GM19438 (cell line): ENCODE measurements at regions not wholly inside any gene's neighbourhood (a gene's known extent, or its start where the extent isn't known, plus 50 kb on each side); places are given as distances from the start of the nearest gene placed in this dataset.
A peak's percentile ranks its signal among the peaks of the same experiment; 100 is the strongest.

Experiments used
- ATAC-seq: cut with Tn5 transposase; IDR thresholded peaks from one replicate; pipeline ENCODE4 v1.9.1; 2021; ENCODE audit warnings: low read depth; ENCODE audit not compliant: unreplicated experiment

DNA sequence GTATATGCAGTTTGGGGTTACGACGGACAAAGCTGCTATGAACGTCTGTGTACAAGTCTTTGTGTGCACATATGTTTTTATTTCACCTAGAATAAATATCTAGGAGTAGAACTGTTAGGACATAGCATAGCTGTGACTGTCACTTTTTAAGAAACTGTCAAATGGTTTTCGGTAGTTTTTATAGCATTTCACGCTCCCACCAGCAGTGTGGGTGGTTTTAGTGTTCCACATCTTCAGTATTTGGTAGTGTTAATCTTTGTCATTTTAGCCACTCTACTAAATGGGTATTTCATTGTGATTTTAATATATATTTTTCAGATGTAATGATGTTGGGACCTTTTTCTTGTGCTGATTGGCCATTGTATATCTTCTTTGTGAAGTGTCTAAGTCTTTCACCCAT lies 109.1 kb upstream of the BCAT1 start:
- ATAC-seq = no peak

- ATAC-seq = no peak
These were observed 107.7 kb upstream of the BCAT1 start for GRCh38 chr12:25056486-25057130.

GRCh38 chr12:25056011-25056410 lies 107.1 kb upstream of the BCAT1 start:
- no peak for ATAC-seq

GRCh38 chr12:25054783-25055144 lies 105.9 kb upstream of the BCAT1 start:
- no peak for ATAC-seq

- ATAC-seq = no peak
These were observed 105.3 kb upstream of the BCAT1 start for GRCh38 chr12:25054076-25054782.

DNA sequence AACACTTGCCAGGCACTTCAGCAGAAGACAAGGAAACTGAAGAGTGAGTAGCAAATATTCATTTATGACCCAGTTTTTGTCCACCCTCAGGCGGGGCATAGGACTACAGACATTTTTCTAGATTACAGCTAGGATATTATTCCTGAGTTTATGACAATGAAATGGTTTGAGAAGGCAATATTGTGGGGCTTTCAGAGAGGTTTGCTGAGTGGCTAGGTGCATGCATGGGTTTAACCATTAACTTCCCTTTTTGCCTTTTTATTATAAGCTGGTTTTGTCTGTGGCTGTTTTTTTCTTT lies 104.0 kb upstream of the BCAT1 start:
- no peak for ATAC-seq

DNA sequence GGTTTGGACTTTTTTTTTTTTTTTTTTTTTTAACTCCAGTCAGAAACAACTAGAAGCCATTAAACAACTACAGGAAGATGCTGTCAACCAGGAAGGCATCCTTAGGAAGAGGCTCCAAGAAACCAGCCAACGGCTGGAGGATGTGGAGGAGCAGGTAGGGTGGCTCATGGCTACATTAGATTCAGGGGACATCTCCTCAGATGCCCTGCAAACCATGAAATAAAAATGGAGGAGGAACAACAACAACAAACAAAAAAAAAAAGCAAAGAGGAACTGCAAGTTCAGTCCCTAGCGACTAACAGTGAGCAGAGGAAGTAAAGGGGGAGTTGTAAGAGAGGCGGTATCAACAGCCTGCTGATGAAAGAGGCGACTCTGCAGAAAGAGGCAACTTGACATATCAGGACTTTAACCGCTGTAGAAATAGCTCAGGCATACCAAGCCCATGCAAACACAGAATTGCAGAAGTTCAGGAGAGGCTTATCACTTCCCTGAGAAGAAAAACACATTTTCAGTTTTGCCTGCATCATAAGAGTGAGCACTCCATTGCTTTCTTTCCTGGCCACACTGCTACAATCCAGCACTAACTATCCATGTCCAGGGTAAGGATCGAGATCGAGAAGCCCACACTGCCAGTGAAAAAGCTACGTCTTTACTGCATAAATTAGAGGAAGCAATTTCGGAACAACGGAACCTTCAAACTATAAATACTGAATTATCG lies 103.5 kb upstream of the BCAT1 start:
- peak; percentile 68 for ATAC-seq

DNA sequence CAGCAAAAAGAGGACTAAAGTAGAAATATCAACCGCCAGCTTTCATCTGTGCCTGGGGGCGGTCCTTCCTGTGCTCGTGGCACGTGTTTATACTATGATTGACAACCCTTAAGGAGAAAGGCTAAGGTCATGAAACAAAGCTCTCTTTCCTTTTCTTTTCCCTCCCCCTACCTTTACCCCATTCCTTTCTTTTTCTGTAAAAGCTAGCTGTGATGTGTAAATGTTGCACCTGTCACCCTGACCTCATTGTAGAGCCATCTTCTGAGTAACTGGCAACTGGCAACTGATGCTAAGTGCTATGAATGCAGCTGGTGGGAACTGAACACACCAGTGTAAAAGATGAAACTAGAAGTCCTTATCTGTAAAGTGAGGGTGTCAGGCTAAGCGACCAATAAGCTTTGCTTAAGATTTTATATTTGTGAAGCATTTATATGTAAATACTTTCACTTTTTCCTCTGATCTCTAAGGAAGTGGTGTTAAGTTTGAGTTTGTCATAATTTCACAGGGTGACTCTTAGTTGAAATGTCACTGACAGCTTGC lies 102.8 kb upstream of the BCAT1 start:
- ATAC-seq = peak; percentile 43

GRCh38 chr12:25051171-25051570 lies 102.3 kb upstream of the BCAT1 start:
- ATAC-seq = no peak

DNA sequence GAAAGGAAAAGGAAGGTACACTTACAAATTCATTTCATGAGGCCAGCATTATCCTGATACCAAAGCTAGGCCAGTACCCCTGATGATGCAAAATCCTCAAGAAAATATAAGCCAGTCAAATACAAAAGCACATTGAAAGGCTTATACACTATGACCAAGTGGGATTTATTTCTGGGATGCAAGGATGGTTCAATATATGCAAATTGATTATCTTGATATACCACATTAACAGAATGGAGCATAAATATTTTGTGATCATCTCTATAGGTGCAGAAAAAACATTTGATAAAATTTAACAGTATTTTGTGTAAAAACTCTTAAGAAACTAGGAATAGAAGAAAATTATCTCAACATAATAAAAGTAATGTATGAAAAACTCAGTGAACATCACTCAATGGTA lies 97.0 kb upstream of the BCAT1 start:
- no peak for ATAC-seq

DNA sequence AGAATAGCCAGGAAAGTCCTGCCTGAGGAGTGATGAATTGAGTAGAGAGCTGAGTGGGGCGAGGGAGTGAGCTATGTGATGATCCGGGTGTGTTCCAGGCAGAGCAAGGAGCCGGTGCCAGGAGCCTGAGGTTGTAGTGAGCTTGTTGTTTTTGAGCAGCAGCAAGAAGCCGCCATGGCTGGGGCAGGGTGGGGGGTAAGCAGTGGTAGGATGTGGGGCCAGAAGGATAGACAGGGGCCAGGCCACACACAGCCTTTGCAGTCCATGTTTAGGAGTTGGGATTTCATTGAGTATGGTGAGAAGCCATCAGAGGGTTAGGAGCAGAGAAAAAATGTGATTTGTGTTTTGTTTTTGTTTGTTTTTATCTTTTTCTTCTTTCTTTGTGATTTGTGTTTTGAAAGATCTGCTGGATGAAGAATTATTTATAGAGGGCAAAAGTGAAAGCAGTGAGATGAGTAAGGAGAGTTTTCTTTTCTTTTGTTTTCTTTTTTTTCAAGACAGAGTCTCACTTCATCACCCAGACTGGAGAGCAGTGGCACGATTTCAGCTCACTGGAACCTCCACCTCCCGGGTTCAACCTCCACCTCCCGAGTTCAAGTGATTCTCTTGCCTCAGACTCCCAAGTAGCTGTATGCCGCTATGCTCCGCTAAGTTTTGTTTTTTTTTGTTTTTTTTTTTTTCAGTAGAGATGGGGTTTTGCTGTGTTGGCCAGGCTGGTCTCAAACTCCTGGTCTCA lies 92.3 kb upstream of the BCAT1 start:
- ATAC-seq = peak; percentile 60

DNA sequence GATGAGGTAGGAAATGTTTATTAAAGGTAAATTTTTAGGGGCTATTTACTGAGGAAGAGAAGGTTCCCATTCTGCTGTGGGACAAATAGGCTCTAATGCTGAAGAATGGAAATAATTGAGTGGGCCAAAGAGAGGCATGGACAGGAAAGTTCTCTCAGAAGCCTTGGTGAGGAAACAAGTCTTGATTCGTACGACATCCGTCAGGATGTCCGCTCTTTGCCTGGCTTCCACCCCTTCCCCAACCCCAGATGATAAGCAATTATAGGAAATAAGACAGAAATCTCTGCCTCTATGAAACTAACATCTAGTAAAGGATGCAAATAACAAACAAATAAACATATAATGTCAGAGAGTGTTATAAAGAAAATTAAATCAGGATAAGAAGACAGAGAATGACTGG lies 91.7 kb upstream of the BCAT1 start:
- no peak for ATAC-seq

DNA sequence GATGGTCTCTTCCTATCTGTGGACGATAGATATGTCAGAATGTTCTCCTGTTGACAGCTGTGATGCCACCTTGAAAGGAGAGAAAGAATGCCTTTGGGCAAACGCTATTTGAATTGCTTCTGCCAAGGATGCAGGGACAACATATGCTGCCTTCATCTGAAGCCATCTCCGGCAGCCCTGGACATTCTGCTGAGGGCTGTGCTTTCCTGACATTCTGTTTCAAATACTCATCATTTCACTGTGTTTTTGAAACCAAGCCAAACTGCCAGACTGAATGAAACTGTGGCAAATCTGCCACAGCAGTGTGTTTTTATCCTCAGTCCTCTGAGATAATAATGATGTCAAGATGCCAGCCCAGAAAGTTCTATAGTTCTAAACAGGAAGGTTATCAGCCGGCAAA lies 85.8 kb upstream of the BCAT1 start:
- ATAC-seq = no peak

GRCh38 chr12:25025951-25026490 lies 77.1 kb upstream of the BCAT1 start:
- ATAC-seq = no peak

DNA sequence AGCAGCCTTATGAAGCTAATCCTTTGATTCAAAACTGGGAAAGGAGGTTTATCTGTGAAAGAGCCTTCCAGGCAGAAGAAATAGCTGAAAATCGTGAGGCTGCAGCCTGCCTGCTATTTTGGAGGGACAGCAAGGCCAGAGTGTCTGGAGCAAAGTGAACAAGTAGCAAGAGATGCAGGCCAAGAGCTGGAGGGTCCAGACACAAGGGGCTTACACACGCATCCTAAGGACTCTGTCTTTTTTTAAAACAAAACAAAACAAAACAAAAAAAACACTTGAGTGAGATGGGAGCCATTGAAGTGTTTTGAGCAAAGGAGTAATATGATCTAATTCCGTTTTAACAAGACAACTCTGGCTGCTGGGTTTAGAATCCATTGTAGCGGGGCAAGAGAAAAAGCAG lies 76.4 kb upstream of the BCAT1 start:
- no peak for ATAC-seq

- no peak for ATAC-seq
These were observed 74.9 kb upstream of the BCAT1 start for GRCh38 chr12:25023808-25024207.

DNA sequence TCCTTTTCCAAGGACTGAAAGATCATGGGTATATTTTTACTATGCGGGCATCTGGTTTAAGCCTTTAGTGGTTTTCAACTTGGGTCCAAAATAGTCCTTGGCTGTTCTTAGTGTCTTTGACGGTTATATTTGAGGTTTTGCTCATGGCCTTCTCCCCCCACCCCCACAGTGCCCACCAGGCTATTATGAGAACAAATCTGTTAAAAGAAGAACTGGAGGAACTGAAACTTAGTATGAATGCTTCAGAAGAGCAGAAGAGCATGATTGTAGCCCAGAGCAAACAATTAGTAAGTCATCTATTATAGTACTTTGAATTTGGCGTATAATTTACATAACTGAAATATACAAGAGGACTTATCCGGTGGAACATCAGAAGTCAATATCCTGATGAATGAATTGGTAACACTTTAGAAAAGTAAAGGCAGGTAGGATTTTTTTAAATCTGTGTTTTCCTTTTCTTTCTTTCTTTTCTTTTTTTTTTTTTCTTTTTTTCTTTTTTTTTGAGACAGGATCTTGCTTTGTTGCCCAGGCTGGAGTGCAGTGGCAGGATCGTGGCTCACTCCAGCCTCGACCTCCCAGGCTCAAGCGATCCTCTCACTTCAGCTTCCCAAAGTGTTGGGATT lies 71.8 kb upstream of the BCAT1 start:
- ATAC-seq = peak; percentile 79

GRCh38 chr12:25018146-25018545 lies 69.2 kb upstream of the BCAT1 start:
- ATAC-seq = no peak

DNA sequence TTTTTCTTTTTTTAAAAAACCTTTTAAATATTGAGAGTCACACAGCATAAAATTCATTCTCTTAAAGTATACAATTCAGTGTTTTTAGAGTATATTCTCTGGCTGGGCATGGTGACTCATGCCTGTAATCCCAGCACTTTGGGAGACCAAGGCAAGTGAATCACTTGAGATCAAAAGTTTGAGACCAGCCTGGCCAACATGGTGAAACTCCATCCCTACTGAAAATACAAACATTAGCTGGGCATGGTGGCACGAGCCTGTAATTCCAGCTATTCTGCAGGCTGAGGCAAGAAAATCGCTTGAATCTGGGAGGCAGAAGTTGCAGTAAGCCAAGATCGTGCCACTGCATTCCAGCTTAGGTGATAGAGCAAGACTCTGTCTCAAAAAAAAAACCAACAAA lies 68.4 kb upstream of the BCAT1 start:
- ATAC-seq = no peak

- no peak for ATAC-seq
These were observed 66.1 kb upstream of the BCAT1 start for GRCh38 chr12:25014961-25015360.
